ENCODE measurements at regions not wholly inside any gene's neighbourhood (a gene's known extent, or its start where the extent isn't known, plus 50 kb on each side); places are given as distances from the start of the nearest gene placed in this dataset.

- no peak for TF ChIP-seq CTCF (conservative IDR thresholded peaks at IDR 0.05)
- no peak for TF ChIP-seq ZFX (IDR thresholded peaks at IDR 0.05)
Measured at GRCh38 chr18:64270121-64270520, 121.2 kb upstream of the LINC00305 start.
